PC-3 (cell line): ENCODE measurements at regions not wholly inside any gene's neighbourhood (a gene's known extent, or its start where the extent isn't known, plus 50 kb on each side); places are given as distances from the start of the nearest gene placed in this dataset.

Experiments
- ATAC-seq: fragments of 200-7000 bp; cut with Tn5 transposase; 2 replicates; pipeline ENCODE4 v1.9.1; 2020; ENCODE audit warnings: mild to moderate bottlenecking, moderate library complexity
- BruUV-seq: library from RNA; stranded (reverse); fragments of 400-500 nt; replicated peaks from 2 replicates; lab custom pipeline; 2021; lab: Mats Ljungman, UMichigan
- CTCF ChIA-PET: fragments of 300-600 bp; sonication (Branson Sonifier 250); formaldehyde crosslinking; loops from one replicate; lab custom pipeline; 2022; ENCODE audit warnings: antibody characterized with exemption; lab: Charles Lee
- POLR2A ChIA-PET: fragments of 300-600 bp; sonication (Branson Sonifier 250); formaldehyde crosslinking; loops from one replicate; lab custom pipeline; 2022; ENCODE audit warnings: antibody characterized with exemption; ENCODE audit not compliant: unreplicated experiment; lab: Charles Lee
- DNase-seq: peaks from one replicate; pipeline ENCODE4 v3.0.0-alpha.2; 2015
- H2AFZ ChIP-seq: fragments of 300-600 bp; sonication (generic); 2 replicates; pipeline ENCODE4 v1.6.0; 2016; ENCODE audit warnings: antibody characterized with exemption, low read length
- H3F3A ChIP-seq: fragments of 300-600 bp; sonication (generic); one replicate; pipeline ENCODE4 v1.6.0; 2017; ENCODE audit warnings: antibody characterized with exemption, low read length, control low read depth, mild to moderate bottlenecking; ENCODE audit not compliant: unreplicated experiment
- H3K27ac ChIP-seq: fragments of 300-600 bp; sonication (generic); 2 replicates; pipeline ENCODE4 v1.5.1; 2016; ENCODE audit warnings: mild to moderate bottlenecking, low read length
- H3K27me3 ChIP-seq: fragments of 300-600 bp; sonication (generic); 2 replicates; pipeline ENCODE4 v1.6.1; 2016; ENCODE audit warnings: low read length, mixed read lengths
- H3K36me3 ChIP-seq: fragments of 300-600 bp; sonication (generic); 2 replicates; pipeline ENCODE4 v1.6.1; 2016; ENCODE audit warnings: low read depth, mixed run types, low read length, mixed read lengths
- H3K4me1 ChIP-seq: fragments of 300-600 bp; sonication (generic); 2 replicates; pipeline ENCODE4 v1.5.1; 2016; ENCODE audit warnings: low read length; ENCODE audit not compliant: insufficient read depth
- H3K4me2 ChIP-seq: fragments of 300-600 bp; sonication (generic); 2 replicates; pipeline ENCODE4 v1.6.0; 2016; ENCODE audit warnings: low read length
- H3K4me3 ChIP-seq: fragments of 300-600 bp; sonication (generic); 2 replicates; pipeline ENCODE4 v1.5.1; 2016; ENCODE audit warnings: mild to moderate bottlenecking, low read length, mixed read lengths
- H3K79me2 ChIP-seq: fragments of 300-600 bp; sonication (generic); 2 replicates; pipeline ENCODE4 v1.6.1; 2017; ENCODE audit warnings: low read length, mixed read lengths
- H3K9ac ChIP-seq: fragments of 300-600 bp; sonication (generic); 2 replicates; pipeline ENCODE4 v1.6.0; 2016; ENCODE audit warnings: mild to moderate bottlenecking, low read length
- H3K9me2 ChIP-seq: fragments of 300-600 bp; sonication (generic); replicated peaks from 2 replicates; pipeline ENCODE4 v1.6.1; 2016; ENCODE audit warnings: mixed run types, low read length, mixed read lengths
- H3K9me3 ChIP-seq: fragments of 300-600 bp; sonication (generic); 2 replicates; pipeline ENCODE4 v1.6.1; 2016; ENCODE audit warnings: low read length, mixed read lengths
- H4K20me1 ChIP-seq: fragments of 300-600 bp; sonication (generic); 2 replicates; pipeline ENCODE4 v1.6.1; 2016; ENCODE audit warnings: low read length, mixed read lengths
- CTCF ChIP-seq: fragments of 300-600 bp; sonication (generic); conservative IDR thresholded peaks from 2 replicates; pipeline ENCODE4 v1.5.1; 2017; ENCODE audit warnings: antibody characterized with exemption, low read depth, mild to moderate bottlenecking, low read length
- EZH2 ChIP-seq: fragments of 300-600 bp; sonication (generic); IDR thresholded peaks from one replicate; pipeline ENCODE4 v1.6.1; 2017; ENCODE audit warnings: antibody characterized with exemption, mild to moderate bottlenecking, low read length; ENCODE audit not compliant: unreplicated experiment
- EZH2phosphoT487 ChIP-seq: fragments of 300-600 bp; sonication (generic); IDR thresholded peaks from 2 replicates; pipeline ENCODE4 v1.6.1; 2018; ENCODE audit warnings: mild to moderate bottlenecking, antibody characterized with exemption, low read length, borderline replicate concordance
- intact Hi-C: fragments of 100-400 bp; cut with micrococcal nuclease; formaldehyde crosslinking; loops from 2 replicates; pipeline ENCODE4 v1.9.0; 2023

- Histone ChIP-seq H3K9ac (no peak overlapping the region), H3K9me2 (no peaks in the 10 kb centered on the region), H2AFZ (0 out of 2 replicates have a peak overlapping the region, but pooled peaks have one; percentile 13), H3K4me2 (no peak overlapping the region), H3K27ac (no peak overlapping the region), H3K9me3 (no peaks in the 10 kb centered on the region), H3F3A (no peaks in the 10 kb centered on the region), H3K36me3 (no peaks in the 10 kb centered on the region), H3K4me3 (no peak overlapping the region), H3K27me3 (no peaks in the 10 kb centered on the region), H3K4me1 (peaks cover 10% of the 10 kb centered on the region), H4K20me1 (no peaks in the 10 kb centered on the region), H3K79me2 (no peaks in the 10 kb centered on the region)
- ChIA-PET POLR2A (no interaction called here), CTCF (no interaction called here)
- ATAC-seq (no peak), DNase-seq (no peak)
- TF ChIP-seq EZH2phosphoT487 (no peak), CTCF (no peak), EZH2 (no peak)
- BruUV-seq, result no TSS peak
- intact Hi-C loops, result loop anchor here (5.0 kb wide), 1 partner anchor 46 kb away; no protein-coding TSS in a partner anchor
Observed at GRCh38 chr15:58285921-58286278, 145.9 kb upstream of the LIPC start.

- Histone ChIP-seq H3K4me1 (peaks cover 10% of the 10 kb centered on the region), H3K4me3 (no peak overlapping the region), H3K27me3 (no peaks in the 10 kb centered on the region), H3K9me3 (no peaks in the 10 kb centered on the region), H3K9ac (no peak overlapping the region), H3F3A (no peaks in the 10 kb centered on the region), H3K27ac (no peak overlapping the region), H4K20me1 (no peaks in the 10 kb centered on the region), H3K9me2 (no peaks in the 10 kb centered on the region), H3K79me2 (no peaks in the 10 kb centered on the region), H3K4me2 (no peak overlapping the region), H2AFZ (no peak overlapping the region), H3K36me3 (no peaks in the 10 kb centered on the region)
- BruUV-seq, result no TSS peak
- intact Hi-C loops, result loop anchor here (5.0 kb wide), 1 partner anchor 46 kb away; no protein-coding TSS in a partner anchor
- ChIA-PET POLR2A (no interaction called here), CTCF (no interaction called here)
- DNase-seq (no peak), ATAC-seq (no peak)
- TF ChIP-seq EZH2phosphoT487 (no peak), EZH2 (no peak), CTCF (no peak)
Observed at GRCh38 chr15:58286523-58286922, 145.3 kb upstream of the LIPC start.

- peaks cover 10% of the 10 kb centered on the region for H3K4me1 ChIP-seq
- H3K27me3 ChIP-seq, result no peaks in the 10 kb centered on the region
- BruUV-seq, result no TSS peak
- no peak overlapping the region for H3K4me3 ChIP-seq
- no peak overlapping the region for H3K4me2 ChIP-seq
- no peak for TF ChIP-seq EZH2phosphoT487
- TF ChIP-seq CTCF, result no peak
- no peak for TF ChIP-seq EZH2
- no peaks in the 10 kb centered on the region for H3K79me2 ChIP-seq
- ATAC-seq, result no peak
- no peak overlapping the region for H2AFZ ChIP-seq
- no peak overlapping the region for H3K27ac ChIP-seq
- H3K9me2 ChIP-seq, result no peaks in the 10 kb centered on the region
- intact Hi-C loops, result loop anchor here (5.0 kb wide), 1 partner anchor 44 kb away; no protein-coding TSS in a partner anchor
- H3F3A ChIP-seq, result no peaks in the 10 kb centered on the region
- no peak for DNase-seq
- H3K36me3 ChIP-seq, result no peaks in the 10 kb centered on the region
- POLR2A ChIA-PET, result no interaction called here
- CTCF ChIA-PET, result no interaction called here
- H4K20me1 ChIP-seq, result no peaks in the 10 kb centered on the region
- H3K9ac ChIP-seq, result no peak overlapping the region
- H3K9me3 ChIP-seq, result no peaks in the 10 kb centered on the region
Observed at GRCh38 chr15:58287891-58288290, 143.9 kb upstream of the LIPC start.
